Cerebellar cortex (tissue), 1 donor: ENCODE measurements at regions not wholly inside any gene's neighbourhood (a gene's known extent, or its start where the extent isn't known, plus 50 kb on each side); places are given as distances from the start of the nearest gene placed in this dataset.
A peak's percentile ranks its signal among the peaks of the same experiment; 100 is the strongest.

Source experiments
- DNase-seq: peaks from one replicate; pipeline ENCODE4 v3.0.0-alpha.2; 2015; ENCODE audit warnings: low spot score

DNA sequence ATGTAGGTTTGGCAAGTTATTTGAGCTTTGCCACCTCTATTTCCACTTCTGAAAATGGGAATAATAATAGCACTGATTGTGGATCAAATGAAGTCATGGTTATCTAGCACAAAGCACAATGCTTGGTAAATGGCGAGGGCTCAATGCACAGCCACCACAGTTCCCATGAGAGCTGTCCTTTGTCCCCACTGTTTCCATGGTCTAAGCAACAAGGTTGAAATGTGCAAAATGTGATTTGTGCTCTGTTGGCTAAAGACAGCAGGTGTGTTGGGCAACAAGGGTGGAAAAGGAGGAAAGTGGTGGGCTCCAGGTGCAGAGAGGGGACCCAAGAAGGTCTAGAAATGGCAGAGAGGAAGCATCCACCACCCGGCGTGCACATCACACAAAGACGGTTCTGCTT is 200.5 kb downstream of the TRIM29 start:
- no peak for DNase-seq

DNA sequence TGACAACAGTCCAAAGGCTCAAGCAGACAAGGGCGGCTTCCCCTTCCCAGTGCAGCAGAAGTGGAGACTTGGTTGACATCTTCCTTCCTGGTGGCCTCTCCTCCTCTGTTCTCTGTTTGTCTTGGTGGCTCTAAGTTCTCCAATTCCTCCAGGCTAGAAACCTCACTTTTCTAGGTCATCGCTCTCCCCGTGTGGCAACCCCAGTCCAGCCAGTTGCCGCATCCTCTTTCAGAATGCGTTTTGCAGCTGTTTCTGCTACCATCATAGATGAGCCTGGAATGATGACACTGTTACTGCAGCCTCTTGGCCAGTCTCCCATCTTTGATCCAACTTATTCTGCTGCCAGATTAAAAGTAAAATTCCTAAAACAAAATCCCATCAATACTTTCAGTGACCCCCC is 201.5 kb downstream of the TRIM29 start:
- DNase-seq: no peak

DNA sequence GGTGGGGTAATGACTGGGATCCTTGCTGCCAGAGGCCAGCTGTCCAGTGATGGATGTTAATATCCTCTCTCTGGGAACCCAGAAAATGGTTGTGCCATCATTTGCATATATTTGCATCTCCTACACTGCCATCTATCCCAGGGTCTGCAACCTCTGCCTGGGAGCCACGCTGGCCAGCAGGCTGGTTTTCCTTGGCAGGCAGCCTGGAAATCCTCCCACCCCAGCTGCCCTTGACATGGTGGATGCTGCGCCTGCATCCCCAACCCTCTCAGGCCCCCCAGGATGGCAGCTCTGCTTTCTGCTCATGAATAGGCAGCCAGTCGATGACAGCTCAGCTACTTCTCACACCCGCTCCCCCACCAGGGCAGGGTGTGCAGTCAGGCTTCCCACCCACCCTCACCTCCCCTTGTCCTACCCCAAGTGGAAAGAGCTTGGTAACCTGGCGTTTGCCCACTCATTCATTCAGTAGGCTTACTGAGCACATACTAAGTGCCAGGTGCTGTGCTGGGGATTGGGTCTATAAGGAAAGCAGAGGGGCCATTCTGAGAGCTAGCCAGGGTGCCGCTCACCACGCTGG is 202.5 kb downstream of the TRIM29 start:
- DNase-seq: no peak

DNA sequence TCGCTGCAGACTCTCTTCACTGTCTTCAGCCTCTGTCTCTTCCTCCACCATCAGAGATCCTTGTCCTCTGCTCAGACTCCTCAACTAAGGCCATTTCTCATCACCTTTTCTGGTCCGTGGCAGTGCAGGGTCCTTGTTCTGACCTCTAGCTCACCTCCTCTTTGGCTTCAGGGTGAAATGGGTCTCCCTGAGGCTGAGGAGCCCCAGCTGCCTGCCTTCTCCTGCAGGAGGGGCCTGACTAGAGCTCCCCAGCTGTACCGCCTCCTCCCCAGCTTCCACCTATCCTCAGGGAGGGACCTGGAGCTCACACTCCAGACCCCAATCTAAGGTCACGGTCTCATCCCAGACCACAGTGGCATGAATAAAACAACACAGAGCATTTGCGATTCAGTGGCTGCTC is 203.0 kb downstream of the TRIM29 start:
- no peak for DNase-seq

DNA sequence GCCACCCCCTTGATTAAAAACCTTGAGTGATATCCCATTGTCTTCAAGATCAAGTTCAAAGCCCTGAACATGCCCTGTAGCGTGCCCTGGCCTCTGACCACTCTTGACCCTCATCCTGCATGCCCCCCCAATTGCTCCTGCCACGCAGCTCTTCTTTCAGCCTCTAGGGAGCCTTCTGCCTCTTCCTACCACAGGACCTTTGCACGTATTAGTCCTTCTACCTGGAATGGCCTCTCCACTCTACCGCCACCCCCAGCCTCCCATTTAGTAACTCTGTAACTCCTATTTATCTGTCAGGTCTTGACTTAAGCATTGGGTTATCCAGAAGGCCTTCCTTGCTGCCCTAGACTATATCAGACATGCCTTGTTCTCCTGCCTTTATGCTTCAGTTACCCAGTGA is 203.6 kb downstream of the TRIM29 start:
- DNase-seq: no peak

DNA sequence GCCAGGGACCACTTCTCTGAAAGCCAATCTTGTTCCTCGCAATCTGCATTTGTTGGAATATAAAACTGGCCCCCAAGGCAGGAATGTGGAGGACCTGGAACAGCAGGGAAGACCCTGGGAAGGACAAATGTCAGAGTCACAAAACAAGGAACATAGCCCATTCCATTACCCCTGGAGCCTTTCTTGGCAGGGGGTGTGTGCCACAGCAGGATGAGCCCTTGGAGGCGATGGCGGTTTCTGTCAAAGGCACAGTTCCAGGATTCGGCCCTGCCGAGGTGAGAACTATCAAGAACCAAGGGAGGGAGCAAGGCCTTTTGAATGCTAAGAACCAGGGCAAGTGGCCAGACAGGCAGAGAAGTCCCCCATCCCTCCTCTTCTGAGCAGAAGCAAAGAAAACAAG is 204.3 kb downstream of the TRIM29 start:
- no peak for DNase-seq

DNA sequence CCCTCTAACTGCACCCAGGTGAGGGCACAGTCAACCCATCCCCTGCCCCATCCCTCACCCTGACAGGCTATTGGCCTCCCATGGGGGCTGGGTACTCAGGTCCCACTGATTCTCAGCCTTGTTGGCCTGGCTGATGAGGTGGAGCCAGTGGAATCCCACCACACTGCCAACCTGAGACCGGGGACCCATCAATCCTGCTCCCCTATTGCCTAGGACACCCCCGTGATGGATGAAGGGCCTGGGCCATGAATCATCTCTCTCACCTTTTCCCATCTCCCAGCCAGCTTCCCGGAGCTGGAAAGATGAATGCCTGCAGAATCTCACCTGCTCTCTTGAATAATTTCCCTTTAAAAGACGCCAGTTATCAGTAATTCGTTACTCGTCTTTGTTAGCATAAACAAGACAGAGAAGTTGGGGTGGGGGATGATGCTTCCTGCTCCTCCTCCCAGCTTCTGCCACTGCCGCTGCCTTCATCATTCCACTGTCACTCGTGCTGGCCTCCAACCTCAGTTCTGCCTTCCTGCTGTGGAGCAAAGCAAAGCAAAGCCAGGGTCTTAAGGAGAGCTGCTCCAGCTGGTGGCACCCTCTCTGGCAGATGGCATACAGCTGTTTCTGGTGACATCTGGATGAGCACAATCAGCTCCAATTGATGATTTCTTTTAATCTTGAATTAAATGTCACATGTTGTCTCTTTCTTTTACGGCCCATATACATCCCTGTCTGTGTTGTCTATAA is 204.0 kb upstream of the NECTIN1 start:
- no peak for DNase-seq

DNA sequence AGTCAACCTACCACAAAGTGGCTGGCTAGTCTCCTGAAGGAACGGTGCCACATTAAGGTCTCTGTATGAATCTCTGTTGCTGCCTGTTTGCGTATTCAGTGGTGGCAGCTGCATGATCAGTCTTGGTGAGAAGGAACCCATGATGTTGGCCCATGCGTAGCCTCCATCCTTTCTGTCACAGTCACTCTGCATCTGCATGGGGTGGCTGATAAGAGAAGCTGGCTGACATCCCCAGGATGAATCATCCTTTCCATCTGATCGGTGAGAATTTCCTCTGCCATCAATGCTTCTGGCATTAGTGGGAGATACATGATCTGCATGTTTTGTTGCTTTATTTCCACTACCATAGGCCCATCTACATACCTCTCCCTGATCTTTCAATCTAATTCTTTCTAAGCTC is 199.0 kb upstream of the NECTIN1 start:
- no peak for DNase-seq

DNA sequence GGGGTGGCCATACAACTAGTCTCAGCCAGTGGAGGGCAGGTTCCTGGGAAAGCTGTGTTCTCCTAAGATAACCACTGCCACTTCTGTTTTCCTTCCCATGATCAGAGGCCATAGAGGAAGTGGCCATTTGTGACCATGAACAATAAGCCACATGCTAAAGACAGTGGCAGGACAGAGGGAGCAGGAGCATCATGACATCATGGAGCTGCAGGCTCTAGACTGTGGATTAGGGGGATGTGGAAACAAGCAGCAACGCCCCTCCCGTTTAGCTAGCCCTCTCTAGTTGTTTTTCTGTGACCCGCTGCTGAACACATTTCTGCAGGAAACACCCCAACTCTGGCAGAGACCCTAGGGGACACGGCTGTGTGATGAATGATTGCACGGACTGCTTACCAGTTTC is 195.0 kb upstream of the NECTIN1 start:
- no peak for DNase-seq

DNA sequence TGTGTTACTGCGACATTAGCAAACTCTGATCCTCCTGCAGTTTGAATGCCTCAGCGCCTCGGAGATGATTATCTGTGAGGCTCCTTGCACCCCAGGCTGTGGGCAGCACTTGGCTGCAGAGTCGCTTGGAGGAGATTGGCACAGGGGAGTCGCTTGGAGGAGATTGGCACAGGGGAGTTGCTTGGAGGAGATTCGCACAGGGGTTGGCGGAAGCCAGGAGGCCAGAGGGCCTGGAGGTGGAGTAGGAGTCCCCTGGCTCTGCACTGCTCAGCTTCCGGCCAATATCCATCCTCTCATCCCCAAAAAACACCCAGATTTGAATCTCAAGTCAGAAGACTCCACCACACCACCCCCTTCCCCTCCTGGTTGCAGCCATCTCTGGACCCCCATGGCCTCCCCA is 192.6 kb upstream of the NECTIN1 start:
- DNase-seq: no peak

DNA sequence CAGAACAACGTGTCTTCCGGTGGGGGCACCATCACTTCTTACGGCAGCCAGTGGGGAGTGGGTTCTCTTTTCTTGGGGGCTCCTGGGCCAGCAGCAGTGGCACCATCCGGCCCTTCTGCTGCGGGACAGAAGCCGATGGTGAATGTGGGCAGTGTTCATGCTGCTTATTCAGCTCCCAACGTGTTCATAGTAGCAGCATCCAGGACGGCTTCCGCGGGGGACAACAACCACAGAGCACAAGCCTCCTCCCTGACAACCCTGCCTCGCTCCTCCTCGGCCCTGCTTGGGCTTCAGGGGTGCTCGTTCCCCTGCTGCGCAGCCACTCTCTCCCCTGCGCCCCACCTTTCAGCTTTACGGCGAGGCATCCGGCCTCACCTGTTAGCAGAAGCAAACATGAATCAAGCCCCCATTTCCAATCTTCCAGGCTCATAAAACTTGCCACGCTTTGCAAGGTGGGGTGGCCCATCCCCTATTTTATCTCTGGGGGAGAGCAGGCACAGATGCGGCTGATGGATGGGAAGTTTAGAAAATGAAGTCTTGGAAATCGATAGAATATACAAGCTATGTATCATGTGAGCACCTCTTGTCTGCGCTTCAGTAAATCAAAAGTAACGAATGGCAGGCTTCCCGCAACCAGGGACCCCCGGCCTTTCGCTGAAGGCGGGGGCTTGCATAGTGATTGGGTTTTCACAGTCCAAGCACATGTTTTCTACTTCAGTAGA is 191.8 kb upstream of the NECTIN1 start:
- DNase-seq: no peak

DNA sequence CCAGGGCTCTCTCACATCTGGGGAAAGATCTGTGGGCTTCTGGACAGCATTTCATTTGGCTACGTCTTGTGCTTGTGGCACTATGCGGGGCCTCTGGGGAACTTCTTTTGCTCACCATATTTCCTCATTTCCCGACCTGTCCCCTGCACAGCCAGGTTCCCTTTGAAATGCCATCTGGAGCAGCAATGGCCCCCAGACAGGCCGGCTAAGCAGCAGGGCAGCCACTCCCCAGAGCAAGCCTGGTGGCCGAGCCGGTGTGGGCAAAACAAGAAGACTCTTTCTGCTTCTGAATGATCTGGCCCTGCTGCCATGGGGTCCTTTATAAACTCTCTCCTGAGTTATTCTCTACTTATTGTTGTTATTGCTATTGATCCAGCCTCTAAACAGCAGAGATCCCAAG is 190.7 kb upstream of the NECTIN1 start:
- DNase-seq: peak; percentile 48

DNA sequence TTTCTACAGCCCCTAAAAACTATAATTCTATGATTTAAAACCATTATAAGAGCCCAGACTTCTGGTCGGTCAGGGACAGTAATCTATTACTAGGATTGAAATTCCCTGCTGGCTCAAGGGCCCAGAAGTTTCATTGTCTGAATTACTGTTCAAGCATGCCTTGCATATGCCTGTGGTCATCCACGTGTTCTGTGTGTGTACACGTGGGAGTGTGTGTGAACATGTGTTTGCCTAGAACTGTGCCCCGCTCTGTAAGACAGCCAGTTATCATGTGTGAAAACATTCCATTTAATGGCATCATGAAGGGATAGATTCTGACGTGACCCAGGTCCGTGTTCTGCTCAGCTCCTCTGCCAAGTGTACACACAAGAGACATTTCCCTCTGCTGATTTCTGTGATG is 189.3 kb upstream of the NECTIN1 start:
- DNase-seq: no peak

DNA sequence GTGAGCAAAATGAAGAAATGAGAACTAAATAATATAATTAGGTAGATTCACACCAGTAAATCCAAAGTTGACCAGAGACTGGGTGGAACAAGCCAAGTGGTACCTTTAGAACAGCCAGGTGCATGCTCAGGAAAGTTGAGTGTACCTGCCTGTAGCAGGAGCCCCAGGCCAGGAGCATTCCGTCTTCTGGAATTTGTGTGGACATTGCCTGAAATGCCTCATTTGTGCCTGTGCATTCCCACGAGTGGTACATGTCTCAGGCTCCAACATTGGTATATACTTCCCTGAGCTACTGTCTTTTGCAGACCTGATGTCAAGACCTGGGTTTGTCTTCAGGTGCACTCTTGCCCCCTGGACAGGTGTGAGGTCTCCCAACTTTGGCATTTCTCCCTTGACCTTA is 187.6 kb upstream of the NECTIN1 start:
- DNase-seq: no peak

DNA sequence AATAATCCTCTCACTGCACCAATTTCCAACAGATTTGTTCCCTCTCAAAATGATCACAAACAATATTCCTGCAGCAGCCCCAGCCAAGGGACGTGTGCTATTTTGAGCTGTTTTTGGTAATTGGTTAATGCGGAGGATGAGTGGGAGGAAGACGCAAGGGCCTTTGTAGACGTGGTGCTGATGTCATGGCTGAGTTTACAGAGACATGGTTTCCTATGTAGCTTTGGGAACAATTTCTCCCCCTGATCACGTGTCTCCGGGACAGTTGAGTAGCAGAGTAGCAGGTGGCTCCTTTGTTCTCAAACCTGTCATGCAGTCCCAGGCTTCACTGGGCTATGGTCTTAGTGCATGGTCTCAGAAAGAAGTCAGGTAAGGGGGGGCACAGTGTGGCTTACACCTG is 183.2 kb upstream of the NECTIN1 start:
- DNase-seq: no peak

DNA sequence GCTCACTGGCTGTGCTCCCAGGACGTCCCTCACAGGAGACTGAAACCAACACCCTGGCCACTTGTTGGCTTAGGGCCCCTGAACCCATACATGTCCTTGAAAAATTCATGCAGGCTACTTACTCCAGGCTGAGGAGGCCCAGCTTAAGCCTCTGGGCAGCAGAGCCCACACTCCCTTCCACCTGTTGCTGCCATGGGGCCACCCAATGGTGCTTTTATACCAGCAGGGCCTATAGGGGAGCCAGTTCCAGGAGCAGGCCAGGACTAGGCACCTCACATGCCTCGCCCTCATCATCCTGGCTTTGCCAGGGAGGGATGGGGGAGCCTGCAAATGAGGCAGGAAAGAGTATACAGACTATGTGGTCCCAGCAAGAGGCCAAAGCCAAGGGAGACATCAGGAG is 181.7 kb upstream of the NECTIN1 start:
- DNase-seq: no peak

DNA sequence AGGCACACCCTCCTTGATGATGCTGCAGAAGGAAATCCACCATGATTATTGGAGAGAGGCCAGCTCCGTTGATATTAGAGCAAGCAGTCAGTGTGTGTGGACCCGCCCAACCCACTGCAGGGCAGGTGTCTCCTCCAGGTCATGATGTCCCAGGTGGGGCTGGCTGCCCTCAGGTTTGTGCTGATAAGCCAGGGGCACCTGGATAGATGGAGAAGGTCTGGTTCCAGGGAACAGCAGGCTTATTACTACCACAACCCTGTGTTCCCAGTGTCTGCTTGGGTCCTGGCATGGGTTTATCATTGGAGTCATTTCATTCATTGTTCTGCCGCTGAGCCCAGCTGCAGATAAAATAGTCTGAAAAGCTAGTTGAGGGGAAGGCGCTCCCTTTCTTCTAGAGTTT is 181.1 kb upstream of the NECTIN1 start:
- no peak for DNase-seq

DNA sequence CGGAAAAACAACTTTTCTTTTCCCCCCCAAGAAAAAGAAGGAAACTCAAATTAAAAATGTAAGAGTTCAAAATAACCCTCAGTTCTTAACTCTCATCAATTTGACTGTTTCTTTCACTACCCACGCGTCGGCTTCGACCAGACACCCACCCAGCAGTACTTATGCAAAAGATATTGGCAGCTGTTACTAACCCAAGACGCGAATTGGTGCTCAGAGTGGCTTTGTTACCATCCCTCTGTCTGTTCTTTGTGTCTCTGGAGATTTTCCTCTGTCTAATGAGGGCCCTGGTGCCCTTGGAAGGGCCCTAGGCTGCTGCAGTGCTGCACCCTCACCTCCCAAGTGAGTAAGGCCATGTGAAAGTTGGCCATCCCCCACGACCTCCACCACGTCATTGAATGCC is 180.5 kb upstream of the NECTIN1 start:
- DNase-seq: no peak

DNA sequence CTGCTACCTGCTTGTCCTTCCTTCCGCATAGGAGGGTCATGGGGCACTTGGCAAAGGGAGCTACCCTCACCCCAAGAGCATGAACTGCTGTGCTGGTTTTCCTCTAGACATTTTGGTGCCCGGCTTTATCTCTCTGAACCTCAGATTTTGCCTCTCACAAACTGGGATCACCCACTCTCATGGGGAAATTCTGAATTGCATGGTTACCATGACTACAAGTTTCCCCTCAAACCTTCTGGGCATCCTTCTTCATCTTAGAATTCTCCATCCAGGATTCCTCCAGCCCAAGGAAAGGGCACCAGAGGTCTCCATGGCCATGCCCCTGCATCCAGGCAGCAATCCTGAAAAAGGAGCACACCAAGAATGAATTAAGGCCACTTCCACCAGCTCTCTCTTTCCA is 180.1 kb upstream of the NECTIN1 start:
- DNase-seq: no peak

DNA sequence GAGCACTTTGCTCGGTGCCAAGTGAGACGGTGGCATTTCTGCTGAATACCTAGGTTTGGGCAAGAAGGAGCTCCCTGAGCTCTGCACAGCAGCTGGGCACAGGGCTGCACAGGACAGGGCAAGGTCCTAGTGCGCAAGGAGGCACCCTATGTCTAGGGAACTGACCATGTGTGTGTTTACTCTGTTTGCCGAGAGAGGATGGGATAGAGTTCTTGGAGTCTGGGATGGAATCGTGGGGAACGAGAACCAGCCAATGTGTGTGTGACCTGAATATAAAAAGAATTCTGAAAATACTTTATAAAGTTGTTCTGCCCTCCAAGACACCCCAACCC is 179.5 kb upstream of the NECTIN1 start:
- no peak for DNase-seq

DNA sequence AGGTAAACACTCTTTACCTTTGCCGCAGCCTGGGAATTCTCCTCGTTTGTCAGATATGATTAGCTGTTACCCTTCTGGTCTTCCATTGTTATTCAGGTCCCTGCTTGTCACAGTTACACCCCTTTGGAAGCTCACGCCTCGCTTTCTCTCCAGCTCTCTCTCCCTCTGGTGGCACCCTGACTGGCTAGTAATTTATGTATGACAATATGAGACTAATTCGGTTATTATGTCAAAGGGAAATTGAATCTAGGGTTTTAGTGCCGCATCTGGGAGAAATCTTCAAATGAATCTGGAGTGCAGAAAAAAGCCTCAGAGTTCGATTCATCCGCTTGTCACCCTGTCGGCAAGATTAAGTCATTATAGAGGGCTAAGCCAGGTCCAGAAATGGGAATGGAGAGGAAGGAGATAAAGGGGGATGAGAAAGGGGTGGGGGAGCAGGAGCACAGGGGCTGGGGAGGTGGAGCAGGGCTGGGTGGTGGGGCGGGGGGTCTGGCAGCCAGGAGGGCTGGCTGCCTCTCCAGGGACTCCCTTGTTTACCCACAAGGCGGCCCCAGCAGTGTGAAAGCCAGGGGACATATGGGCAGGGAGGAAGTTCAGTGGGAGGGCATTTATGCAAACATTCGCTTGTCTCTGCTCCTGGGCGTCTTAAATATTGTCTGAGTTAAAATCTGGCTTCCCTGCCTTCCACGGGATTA is 179.0 kb upstream of the NECTIN1 start:
- peak; percentile 86 for DNase-seq

DNA sequence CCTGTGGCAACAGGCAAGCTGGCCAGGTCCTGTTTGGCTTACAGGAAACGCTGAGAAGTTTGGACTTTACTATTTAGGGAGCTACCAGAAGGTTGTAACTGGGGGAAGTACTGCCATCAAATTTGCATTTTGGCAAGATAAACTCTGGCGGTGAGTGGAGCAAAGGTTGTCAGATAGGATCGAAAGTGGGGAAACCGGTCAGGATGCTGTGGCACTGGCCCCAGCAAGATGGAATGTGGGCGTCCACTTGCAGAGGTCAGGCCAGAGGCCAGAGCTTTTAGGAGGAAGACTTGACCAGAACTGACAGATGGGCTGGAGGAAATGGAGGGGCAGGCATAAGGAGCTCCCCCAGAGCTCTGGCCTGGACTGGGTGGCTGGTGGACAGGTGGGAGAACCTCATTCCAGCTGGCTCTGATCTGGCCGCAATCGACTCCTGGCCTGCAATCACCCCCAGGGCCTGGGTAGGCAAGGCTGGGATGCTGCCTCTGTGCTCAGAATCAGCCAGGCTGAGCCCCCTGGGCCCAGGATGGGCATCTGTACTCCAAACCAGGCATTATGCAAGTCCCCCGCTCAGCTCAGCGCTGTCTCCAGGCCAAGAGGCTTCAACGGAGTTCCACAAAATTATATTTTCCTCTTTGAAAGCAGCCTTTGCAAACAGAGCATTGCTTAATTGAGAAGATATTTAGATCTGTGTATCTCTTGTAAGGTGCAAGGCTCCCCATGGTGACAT is 178.3 kb upstream of the NECTIN1 start:
- peak; percentile 92 for DNase-seq
